Lung microvascular endothelial cell (primary cell): ENCODE measurements at regions not wholly inside any gene's neighbourhood (a gene's known extent, or its start where the extent isn't known, plus 50 kb on each side); places are given as distances from the start of the nearest gene placed in this dataset.

Source experiments
- DNase-seq, 2 donors: peaks; one replicate each; pipeline versions ENCODE4 v3.0.0 to v3.0.0-alpha.2; 2010; ENCODE audit warnings: low read depth in 2 of 2

DNA sequence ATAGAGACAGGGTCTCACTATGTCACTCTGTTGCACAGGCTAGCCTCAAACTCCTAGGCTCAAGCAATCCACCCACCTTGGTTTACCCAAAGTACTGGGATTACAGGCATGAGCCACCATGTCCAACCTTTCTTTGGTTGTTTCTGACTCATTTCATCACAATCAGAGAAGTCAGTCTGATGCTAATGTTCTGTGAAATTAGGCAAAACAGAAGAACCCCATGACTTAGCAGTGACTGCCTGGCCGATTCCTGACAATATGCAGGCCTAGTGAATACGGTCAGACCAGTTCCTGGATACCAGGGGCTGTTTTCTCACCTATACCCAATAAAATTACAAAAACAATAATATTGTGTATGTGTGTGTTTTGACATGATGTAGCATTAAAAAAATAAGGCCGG is 58.8 kb upstream of the BTN3A2 start:
- no peak for DNase-seq

DNA sequence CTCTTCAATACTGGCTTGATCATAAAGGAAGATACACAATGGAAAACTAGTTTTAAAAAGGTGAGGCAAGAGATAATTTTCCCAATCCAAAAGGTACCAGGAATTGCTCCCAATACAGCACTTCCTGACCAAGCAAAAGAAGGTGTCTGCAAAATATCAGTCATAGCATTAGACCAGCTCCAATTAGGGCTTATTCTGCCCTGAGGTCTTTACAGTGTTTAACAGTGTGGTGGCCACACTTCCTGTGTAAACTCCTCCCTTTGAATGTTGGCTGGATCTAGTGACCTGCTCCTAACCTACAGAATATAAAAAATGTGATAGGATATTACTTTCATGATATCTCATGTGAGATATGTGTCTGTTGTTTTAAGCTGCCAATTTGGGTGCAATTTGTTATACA is 57.1 kb upstream of the BTN3A2 start:
- DNase-seq: peak in 1 of 2 donors; percentile 36

DNA sequence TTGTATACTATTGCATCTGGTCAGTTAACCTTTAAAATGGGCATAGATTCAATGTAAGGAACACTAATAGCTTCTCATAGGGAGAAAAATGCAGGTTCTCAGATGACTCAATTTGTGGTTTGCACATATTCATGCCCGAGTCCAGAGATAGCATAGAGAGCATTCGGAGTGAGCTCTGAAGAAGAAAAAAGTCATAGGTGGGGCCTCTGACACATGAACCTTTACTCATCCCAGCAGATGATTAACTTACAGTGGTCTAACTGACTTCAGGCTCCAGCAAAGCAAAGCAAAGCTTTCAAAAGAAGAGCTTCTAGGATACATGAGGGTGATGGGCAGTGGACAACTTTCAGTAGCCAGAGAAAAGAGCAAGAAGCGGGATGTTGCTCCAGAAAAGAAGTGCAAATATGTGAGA is 55.3 kb upstream of the BTN3A2 start:
- no peak for DNase-seq

DNA sequence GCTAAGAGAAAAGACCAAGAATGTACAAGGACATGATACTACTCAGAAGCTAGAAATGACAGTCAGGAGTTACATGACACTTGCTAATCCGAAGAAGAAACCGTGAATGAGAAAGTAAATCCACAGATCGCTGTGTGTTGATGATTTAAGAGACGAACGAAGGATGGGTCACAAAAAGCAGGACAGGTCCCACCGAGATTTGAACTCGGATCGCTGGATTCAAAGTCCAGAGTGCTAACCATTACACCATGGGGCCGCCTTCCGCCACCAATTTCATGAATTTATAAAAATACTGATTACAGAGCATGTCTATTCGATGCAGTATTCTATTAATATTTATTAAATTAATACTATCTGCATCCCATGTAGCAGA is 54.0 kb upstream of the BTN3A2 start:
- DNase-seq: peak; percentile 44 to 47

DNA sequence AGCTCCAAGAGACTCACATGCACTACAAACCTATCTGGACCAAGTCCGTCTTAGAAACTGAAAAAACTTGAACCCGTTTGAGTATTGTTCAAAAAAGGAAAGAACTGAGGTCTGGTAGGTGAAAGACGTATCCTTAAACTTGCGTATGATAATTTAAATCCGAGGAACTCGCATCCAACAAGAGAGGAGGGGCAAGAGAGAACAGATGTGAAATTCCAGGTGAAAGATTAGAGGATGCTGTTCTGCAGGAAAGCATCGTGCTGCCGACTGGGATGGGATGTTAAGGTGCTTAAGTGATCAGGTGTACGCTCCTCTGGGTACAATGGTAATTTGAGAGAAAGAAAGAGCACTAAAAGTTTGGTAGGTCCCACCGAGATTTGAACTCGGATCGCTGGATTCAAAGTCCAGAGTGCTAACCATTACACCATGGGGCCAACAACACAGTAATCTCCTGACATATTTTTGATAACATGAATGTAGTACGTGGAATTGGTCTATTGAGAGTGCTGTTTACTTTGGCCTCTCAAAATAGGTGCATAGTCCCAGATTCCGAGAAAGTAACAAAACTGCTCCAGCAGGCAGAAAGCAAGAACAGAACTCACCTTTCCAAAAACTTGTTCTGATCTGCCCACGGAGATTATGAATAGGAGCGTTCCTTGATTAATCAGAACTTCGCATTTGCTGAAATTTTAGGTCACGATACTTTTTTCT is 53.5 kb upstream of the BTN3A2 start:
- peak; percentile 69 to 80 for DNase-seq

DNA sequence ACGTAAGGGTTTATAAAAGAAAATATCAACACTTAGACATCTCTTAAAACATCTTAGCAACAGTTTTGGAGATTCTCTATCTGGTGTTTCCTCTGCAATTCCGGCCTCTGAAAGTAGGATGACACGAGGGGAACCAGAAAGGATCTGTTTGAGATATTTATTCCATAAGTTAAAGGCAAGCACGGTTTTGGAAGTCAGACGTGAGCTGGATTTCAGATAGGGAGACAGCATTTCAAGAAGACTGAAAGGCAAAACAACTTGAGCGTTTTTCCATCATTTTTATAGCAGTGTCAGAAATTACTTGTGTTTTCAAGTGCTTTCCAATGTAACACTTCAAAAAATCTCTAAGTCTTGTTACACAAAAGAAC is 52.9 kb upstream of the BTN3A2 start:
- DNase-seq: peak in 1 of 2 donors; percentile 17

DNA sequence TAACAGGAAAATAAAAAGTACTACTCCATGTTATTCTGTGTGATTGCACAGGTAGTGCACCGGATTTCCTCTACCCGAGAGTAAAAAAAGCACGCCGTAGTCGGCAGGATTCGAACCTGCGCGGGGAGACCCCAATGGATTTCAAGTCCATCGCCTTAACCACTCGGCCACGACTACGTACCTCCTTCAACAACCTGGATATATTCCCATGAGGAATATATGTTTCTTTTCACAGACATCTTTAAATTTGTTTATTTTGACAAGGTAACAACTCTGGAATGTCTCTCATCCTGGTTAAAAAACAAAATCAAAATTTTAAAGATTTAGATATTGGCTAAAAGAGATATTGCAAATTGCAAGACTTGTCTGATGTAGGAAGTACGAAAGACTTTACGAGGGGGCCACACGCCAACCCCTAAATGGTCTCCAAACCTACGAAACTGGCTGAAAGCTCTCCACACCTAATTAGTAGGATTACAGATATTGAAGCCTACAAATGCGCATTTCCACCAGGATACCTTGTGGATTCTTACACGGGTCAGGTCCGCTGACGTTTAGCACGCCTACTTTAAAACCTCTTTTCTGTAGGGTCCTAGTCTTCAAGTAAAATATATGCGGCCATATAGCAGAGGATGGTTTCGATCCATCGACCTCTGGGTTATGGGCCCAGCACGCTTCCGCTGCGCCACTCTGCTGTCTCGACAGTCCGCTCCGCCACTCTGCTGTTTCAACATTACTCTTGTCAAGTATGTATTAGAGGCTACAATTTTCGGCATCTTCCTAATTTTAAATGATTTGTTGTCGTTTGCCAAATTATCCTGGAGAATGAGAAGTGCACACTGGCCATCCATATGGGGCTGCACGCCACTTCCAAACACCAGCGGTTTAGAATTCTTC is 52.2 kb upstream of the BTN3A2 start:
- DNase-seq: peak; percentile 74 to 77
